Esophagus (tissue), 2 donors: ENCODE measurements at regions not wholly inside any gene's neighbourhood (a gene's known extent, or its start where the extent isn't known, plus 50 kb on each side); places are given as distances from the start of the nearest gene placed in this dataset.

ENCODE experiments used
- H3K27ac ChIP-seq, 2 donors: one replicate each; pipeline ENCODE4 v1.5.1; 2013; ENCODE audit warnings: low read depth in 2 of 2, mild to moderate bottlenecking in 2 of 2, inconsistent platforms in 1 of 2, low read length in 1 of 2, moderate library complexity in 1 of 2
- H3K27me3 ChIP-seq, 2 donors: one replicate each; pipeline ENCODE4 v1.6.1; 2013; ENCODE audit warnings: low read length in 2 of 2, control low read depth in 1 of 2, mild to moderate bottlenecking in 1 of 2; ENCODE audit not compliant: insufficient read depth in 2 of 2, control insufficient read depth in 1 of 2
- H3K36me3 ChIP-seq, 2 donors: one replicate each; pipeline ENCODE4 v1.6.1; 2013; ENCODE audit warnings: low read length in 1 of 2; ENCODE audit not compliant: control insufficient read depth in 2 of 2, insufficient read depth in 2 of 2
- H3K4me1 ChIP-seq, 2 donors: one replicate each; pipeline ENCODE4 v1.6.1; 2013; ENCODE audit warnings: low read length in 1 of 2; ENCODE audit not compliant: control insufficient read depth in 2 of 2, insufficient read depth in 2 of 2
- H3K4me3 ChIP-seq, 2 donors: one replicate each; pipeline ENCODE4 v1.5.1; 2013; ENCODE audit warnings: low read length in 2 of 2, mild to moderate bottlenecking in 2 of 2, low read depth in 1 of 2, moderate library complexity in 1 of 2
- H3K9me3 ChIP-seq, 2 donors: one replicate each; pipeline ENCODE4 v1.6.1; 2013; ENCODE audit warnings: mild to moderate bottlenecking in 2 of 2, low read depth in 1 of 2, low read length in 1 of 2, moderate library complexity in 1 of 2; ENCODE audit not compliant: control insufficient read depth in 2 of 2, insufficient read depth in 1 of 2
- WGBS, 2 donors: extraction: QIAGEN DNeasy Blood & Tissue Kit; methylation state at CpG; one replicate each; pipeline ENCODE4 v1.1.7; 2013; 5-methylcytosine and 5-hydroxymethylcytosine counted together
- donor health status: healthy with polysubstance abuse.
- donor health status: Bipolar disorder and iron deficiency.

GRCh38 chr21:16177532-16177931, 447.8 kb downstream of the USP25 start:
- WGBS, 2 donors = 85 to 89% methylated on average over 3 of the region's 3 CpGs
- Histone ChIP-seq H3K9me3 (no peaks in the 10 kb centered on the region), H3K27ac (no peak overlapping the region), H3K4me3 (no peak overlapping the region), H3K4me1 (no peaks in the 10 kb centered on the region), H3K36me3 (no peaks in the 10 kb centered on the region), H3K27me3 (no peaks in the 10 kb centered on the region)

GRCh38 chr21:16179773-16180172, 450.0 kb downstream of the USP25 start:
- no peaks in the 10 kb centered on the region for H3K9me3 ChIP-seq
- H3K4me1 ChIP-seq = no peaks in the 10 kb centered on the region
- H3K27ac ChIP-seq = no peak overlapping the region
- 58 to 67% methylated on average over 3 of the region's 3 CpGs for WGBS, 2 donors
- no peaks in the 10 kb centered on the region for H3K27me3 ChIP-seq
- H3K36me3 ChIP-seq = no peaks in the 10 kb centered on the region
- H3K4me3 ChIP-seq = no peak overlapping the region

- Histone ChIP-seq H3K4me1 (no peaks in the 10 kb centered on the region), H3K9me3 (no peaks in the 10 kb centered on the region), H3K27ac (no peak overlapping the region), H3K4me3 (no peak overlapping the region), H3K27me3 (no peaks in the 10 kb centered on the region), H3K36me3 (no peaks in the 10 kb centered on the region)
- WGBS, 2 donors = 75% methylated on average over 3 of the region's 3 CpGs
Measured at GRCh38 chr21:16180614-16181013, 450.8 kb downstream of the USP25 start.

- Histone ChIP-seq H3K36me3 (no peaks in the 10 kb centered on the region), H3K4me1 (no peaks in the 10 kb centered on the region), H3K4me3 (no peak overlapping the region), H3K27me3 (no peaks in the 10 kb centered on the region), H3K27ac (no peak overlapping the region), H3K9me3 (no peaks in the 10 kb centered on the region)
- WGBS, 2 donors = 71 to 73% methylated on average over 3 of the region's 3 CpGs
Measured at GRCh38 chr21:16181018-16181417, 451.2 kb downstream of the USP25 start.

GRCh38 chr21:16185766-16186165, 456.0 kb downstream of the USP25 start:
- Histone ChIP-seq H3K4me3 (no peak overlapping the region), H3K9me3 (no peaks in the 10 kb centered on the region), H3K36me3 (no peaks in the 10 kb centered on the region), H3K27me3 (no peaks in the 10 kb centered on the region), H3K27ac (no peak overlapping the region), H3K4me1 (no peaks in the 10 kb centered on the region)
- WGBS, 2 donors = 54 to 57% methylated on average over 1 of the region's 1 CpG

- no peaks in the 10 kb centered on the region for H3K9me3 ChIP-seq
- H3K27ac ChIP-seq = no peak overlapping the region
- 72 to 82% methylated on average over 1 of the region's 1 CpG for WGBS, 2 donors
- H3K4me1 ChIP-seq = no peaks in the 10 kb centered on the region
- no peaks in the 10 kb centered on the region for H3K36me3 ChIP-seq
- no peaks in the 10 kb centered on the region for H3K27me3 ChIP-seq
- no peak overlapping the region for H3K4me3 ChIP-seq
Measured at GRCh38 chr21:16186742-16187141, 457.0 kb downstream of the USP25 start.

- H3K4me3 ChIP-seq = no peak overlapping the region
- 82 to 88% methylated on average over 2 of the region's 2 CpGs for WGBS, 2 donors
- no peaks in the 10 kb centered on the region for H3K36me3 ChIP-seq
- no peaks in the 10 kb centered on the region for H3K4me1 ChIP-seq
- H3K27ac ChIP-seq = no peak overlapping the region
- no peaks in the 10 kb centered on the region for H3K9me3 ChIP-seq
- H3K27me3 ChIP-seq = no peaks in the 10 kb centered on the region
Measured at GRCh38 chr21:16187603-16188301, 458.0 kb downstream of the USP25 start.

- no peaks in the 10 kb centered on the region for H3K9me3 ChIP-seq
- no peaks in the 10 kb centered on the region for H3K36me3 ChIP-seq
- H3K27ac ChIP-seq = no peak overlapping the region
- whole genome bisulfite sequencing, 2 donors = 65 to 72% methylated on average over 2 of the region's 2 CpGs
- no peaks in the 10 kb centered on the region for H3K27me3 ChIP-seq
- H3K4me3 ChIP-seq = no peak overlapping the region
- no peaks in the 10 kb centered on the region for H3K4me1 ChIP-seq
Measured at GRCh38 chr21:16192902-16193301, 463.1 kb downstream of the USP25 start.

GRCh38 chr21:16193496-16194094, 463.8 kb downstream of the USP25 start:
- no peaks in the 10 kb centered on the region for H3K9me3 ChIP-seq
- peak overlapping the region in 1 of 2 donors; percentile 59 for H3K4me3 ChIP-seq
- peak overlapping the region; percentile 92 to 96 for H3K27ac ChIP-seq
- H3K4me1 ChIP-seq = no peaks in the 10 kb centered on the region
- H3K36me3 ChIP-seq = no peaks in the 10 kb centered on the region
- H3K27me3 ChIP-seq = no peaks in the 10 kb centered on the region
- WGBS, 2 donors = 14 to 15% methylated on average over 2 of the region's 2 CpGs
